HG03066 (cell line): ENCODE measurements at regions not wholly inside any gene's neighbourhood (a gene's known extent, or its start where the extent isn't known, plus 50 kb on each side); places are given as distances from the start of the nearest gene placed in this dataset.

Experiments used
- ATAC-seq: cut with Tn5 transposase; IDR thresholded peaks from one replicate; pipeline ENCODE4 v1.9.1; 2021; ENCODE audit warnings: low read depth; ENCODE audit not compliant: unreplicated experiment

GRCh38 chr21:27820342-27820741 lies 853.5 kb upstream of the ADAMTS5 start:
- no peak for ATAC-seq

DNA sequence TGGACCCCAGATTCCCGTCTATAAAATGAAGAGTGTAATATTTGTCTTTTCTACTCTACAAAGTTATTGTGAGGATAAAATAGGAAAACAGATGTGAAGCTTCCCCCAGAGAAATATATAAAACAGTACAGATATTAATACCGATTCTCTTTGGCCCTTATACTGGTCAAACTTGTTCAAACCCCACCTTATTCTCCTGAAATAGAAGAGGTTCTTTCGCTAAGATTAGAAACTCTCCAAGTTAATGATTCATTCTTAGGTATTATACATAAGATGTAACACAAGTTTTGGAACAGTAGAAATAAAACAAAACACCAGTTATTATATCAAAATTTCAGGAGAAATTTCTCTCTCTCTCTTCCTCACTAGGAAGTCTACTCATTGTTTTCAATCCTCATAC lies 852.4 kb upstream of the ADAMTS5 start:
- no peak for ATAC-seq

DNA sequence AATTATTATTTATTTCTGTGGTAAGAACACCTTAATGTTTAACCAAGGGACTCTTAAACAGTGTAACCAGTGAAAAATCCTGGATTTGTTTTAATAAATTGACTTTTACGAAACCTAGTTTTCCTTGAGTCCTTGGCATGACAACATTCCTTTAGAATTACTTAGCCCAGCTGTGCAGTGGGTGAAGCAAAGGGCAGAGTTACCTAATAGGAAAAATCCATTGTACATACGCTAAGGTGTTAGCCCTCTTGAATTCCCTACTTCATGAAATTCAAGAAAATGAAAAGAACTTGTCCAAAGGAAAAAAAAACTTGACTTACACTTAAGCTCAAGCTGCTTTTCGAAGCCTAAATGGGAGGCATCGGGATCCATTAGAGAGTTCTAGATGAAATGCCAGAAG lies 852.0 kb upstream of the ADAMTS5 start:
- ATAC-seq, result no peak

GRCh38 chr21:27817902-27818623 lies 851.2 kb upstream of the ADAMTS5 start:
- no peak for ATAC-seq

DNA sequence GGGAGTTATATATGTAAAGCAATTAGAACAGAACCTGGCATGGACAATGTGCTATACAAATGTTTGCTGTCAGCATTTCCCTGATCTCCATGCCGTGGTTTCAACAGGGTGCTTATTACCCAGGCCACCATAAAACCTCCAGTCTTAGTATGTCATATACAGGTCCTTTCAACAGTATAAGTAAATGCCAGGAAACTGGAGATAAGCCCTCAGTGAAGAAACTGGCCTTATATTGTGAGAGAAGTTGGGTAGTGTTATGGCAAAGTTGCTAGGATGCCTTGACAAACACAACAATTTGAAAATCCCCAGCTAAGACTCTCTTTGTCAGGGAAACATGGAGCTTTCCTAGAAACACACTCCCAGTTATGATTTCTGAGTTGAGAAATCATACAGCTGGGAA lies 850.2 kb upstream of the ADAMTS5 start:
- ATAC-seq, result no peak

GRCh38 chr21:27816301-27816700 lies 849.4 kb upstream of the ADAMTS5 start:
- no peak for ATAC-seq

- no peak for ATAC-seq
Measured at GRCh38 chr21:27814226-27814625, 847.3 kb upstream of the ADAMTS5 start.

- ATAC-seq, result no peak
Measured at GRCh38 chr21:27813750-27814149, 846.9 kb upstream of the ADAMTS5 start.

DNA sequence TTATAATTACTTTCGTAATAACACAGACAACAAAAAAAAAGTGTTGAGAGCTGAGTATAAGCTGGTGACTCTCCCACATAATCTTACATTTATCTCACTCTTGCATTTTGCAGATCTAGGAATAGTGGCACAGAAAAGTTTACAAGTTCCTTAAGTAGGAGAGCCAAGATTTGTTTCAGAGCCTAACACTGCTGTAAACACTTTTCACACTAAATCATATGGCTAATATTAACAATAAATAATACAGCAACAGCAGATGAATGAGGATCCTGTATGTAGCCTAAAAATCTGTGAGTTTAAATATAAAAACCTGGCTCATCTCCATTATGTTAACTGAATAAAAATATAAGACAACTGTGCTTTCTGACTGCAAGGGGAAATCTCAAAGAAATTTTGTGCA lies 846.5 kb upstream of the ADAMTS5 start:
- no peak for ATAC-seq

GRCh38 chr21:27812279-27812678 lies 845.4 kb upstream of the ADAMTS5 start:
- ATAC-seq, result no peak

- no peak for ATAC-seq
Measured at GRCh38 chr21:27808923-27809322, 842.0 kb upstream of the ADAMTS5 start.

DNA sequence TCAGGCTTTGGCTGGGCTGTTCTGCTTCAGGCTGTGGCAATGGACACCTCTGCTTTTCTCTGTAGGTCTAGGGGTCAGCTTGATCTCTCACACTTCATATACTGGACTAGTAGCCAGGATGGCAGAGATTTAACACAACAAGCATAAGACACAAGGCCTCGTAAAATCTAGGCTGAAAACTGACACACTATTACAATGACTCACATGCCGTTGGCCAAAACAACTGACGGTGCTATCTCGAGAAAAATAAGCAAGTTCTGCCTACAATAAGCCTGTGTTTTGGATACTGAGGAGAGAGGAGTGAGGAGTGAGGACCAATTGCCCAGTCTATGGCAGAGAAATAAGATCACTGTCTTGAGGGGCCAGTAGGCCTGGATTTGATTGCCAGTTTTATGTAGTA lies 840.7 kb upstream of the ADAMTS5 start:
- ATAC-seq, result no peak

GRCh38 chr21:27806281-27806680 lies 839.4 kb upstream of the ADAMTS5 start:
- no peak for ATAC-seq

- no peak for ATAC-seq
Measured at GRCh38 chr21:27805696-27806095, 838.8 kb upstream of the ADAMTS5 start.

DNA sequence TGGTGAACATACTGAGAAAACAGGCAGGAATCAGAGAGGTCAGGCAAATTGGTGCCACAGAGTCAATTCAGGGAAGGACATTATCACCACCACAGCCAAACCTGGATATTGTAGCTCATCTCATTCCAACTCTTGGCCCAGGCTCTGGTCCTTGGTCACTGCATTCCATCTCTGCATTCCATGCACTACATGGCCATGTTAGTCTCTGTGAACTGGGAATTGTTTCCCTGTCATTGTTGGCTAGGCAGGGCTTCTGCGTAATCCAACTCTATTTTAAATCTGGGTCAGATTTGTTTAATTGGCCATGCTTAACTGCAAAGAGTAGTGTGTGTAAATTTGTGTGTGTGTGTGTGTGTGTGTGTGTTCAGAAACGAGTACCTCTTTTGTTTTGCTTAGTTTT lies 837.6 kb upstream of the ADAMTS5 start:
- no peak for ATAC-seq

DNA sequence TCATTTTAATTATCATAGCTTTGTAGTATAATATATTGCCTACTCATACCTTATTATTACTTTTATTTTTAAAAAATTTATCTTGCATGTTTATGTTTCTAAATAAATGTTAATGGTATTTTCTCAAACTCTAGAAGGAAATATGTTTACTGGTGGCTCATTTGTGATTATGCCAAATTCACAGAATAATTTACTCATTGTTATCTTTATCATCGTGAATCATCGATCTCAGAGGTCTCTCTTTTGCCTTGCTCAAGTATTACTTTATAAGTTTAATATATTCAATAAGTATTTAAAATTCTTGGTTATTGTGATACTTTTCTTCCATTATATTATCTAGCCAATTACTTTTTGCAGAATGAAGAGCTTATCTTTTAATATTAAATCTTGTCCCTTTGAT lies 836.7 kb upstream of the ADAMTS5 start:
- no peak for ATAC-seq

DNA sequence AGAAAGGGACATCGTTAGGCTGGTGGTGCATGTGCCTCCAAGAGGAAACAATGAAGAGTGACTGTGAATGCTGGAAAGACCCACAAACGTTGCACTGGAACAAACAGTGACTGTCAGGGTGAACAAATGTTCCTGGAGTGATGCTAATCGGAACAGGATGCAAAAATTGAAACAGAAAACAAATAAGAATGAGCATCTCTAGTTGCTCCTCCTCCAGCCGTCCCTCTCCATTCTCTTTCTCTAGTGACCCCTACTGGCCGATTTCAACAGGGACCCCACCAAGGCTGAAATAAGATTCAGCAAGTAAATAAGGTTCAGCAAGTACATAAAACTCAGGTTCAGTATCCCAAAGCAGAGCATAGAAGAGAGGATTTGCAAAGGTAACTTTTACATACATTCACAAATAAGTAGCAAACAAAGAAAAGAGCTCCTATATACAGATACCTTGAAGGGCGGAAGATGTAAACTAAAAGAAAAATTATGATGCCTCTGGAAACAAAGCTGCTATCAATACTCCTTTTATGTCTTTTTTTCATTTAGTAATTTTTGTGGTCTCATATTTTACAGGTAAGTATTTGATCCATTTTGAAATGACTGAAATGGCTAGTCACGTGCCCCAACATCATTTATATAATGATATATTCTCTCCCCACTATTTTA lies 836.1 kb upstream of the ADAMTS5 start:
- no peak for ATAC-seq

DNA sequence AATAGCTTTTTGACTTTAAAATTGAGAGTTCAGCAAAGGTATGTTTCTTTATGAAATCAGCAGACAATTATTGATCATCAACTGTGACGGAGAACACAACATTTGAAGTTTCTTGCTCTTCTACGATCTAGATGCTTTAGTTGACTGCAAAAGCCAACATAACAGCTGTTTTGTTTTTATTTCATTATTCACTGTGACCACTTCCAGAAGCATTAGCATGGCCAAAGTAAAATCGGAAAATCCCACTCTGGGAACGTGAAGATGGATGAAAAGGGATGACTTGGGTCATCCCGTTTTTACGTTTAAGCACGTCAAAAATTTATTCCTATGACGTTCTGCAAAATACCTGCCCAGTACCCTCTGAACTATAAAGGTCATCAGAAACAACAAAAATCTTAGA lies 833.0 kb upstream of the ADAMTS5 start:
- no peak for ATAC-seq

- no peak for ATAC-seq
Measured at GRCh38 chr21:27796106-27796505, 829.2 kb upstream of the ADAMTS5 start.

DNA sequence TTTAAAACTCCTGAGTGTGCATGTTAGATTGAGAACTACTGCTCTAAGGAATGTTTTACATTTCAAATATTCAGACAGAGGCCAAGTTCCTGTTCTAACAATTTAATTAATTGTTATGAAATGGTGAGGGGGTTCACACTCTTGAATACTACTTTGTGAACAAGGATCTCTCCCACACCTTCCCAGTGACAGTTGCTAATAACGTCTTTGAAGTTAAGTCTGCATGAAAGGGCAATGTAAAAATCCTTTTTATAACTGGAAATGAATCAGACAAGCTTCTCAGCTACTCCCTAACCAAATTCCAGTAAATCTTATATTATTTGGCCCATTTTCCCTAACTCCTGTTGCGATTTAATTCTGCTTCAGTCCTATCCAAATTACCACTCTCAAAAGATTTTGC lies 828.5 kb upstream of the ADAMTS5 start:
- ATAC-seq, result no peak

GRCh38 chr21:27793901-27794300 lies 827.0 kb upstream of the ADAMTS5 start:
- no peak for ATAC-seq

DNA sequence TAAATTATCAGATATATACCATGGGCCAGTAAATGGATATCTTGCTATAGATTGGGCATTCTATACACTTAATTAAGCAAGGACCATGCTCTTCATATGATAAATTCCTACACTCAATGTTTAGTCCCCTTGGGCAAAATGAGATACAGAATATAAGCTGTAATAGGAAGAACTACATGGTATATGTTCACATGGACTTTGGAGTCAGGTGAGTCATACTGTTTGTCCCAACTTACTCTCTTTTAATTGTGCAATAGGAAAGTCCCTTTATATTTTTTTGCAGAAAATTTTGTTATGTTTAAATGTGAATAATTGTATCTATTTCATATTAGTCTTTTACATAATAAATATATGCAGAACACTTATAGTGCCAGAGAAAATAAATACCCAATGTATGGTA lies 820.2 kb upstream of the ADAMTS5 start:
- no peak for ATAC-seq
